Glomerular visceral epithelial cell (primary cell): ENCODE measurements at regions not wholly inside any gene's neighbourhood (a gene's known extent, or its start where the extent isn't known, plus 50 kb on each side); places are given as distances from the start of the nearest gene placed in this dataset.
A peak's percentile ranks its signal among the peaks of the same experiment; 100 is the strongest.
"Not testable (repeated sequence)": the region's sequence is repeated elsewhere in the genome, so short reads cannot be mapped to it uniquely, and the experiment has no call there.

Source experiments
- DNase-seq: peaks from one replicate; pipeline ENCODE4 v3.0.0-alpha.2; 2016; ENCODE audit errors: extremely low spot score

DNA sequence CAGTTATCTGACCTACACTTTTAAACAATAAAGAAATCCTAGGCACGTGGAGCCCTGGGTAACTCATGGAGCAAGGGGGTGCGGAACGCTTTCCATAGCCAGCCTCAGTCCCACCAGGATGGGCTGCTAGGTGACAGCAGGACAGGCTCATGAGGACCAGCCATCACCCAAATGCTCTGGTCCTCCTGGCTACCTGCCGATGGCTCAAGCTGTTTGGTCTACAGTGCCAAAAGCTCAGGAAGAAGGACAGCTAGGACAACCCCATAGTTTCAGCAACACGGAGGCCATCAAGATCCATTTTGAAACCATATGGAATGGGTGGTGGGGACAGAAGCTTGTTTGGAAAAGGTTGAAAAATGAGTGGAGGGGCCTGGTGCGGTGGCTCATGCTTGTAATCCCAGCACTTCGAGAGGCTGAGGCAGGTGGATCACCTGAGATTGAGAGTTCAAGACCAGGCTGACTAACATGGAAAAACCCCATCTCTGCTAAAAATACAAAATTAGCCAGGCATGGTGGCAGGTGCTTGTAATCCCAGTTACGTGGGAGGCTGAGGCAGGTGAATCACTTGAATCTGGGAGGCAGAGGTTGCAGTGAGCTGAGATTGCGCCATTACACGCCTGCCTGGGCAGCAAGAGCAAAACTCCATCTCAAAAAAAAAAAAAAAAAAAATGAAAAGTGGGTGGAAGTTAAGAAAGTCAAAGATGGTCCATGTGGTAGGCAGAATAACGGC, 93.7 kb upstream of the ALDH3B2 start:
- not testable (repeated sequence) for DNase-seq

DNA sequence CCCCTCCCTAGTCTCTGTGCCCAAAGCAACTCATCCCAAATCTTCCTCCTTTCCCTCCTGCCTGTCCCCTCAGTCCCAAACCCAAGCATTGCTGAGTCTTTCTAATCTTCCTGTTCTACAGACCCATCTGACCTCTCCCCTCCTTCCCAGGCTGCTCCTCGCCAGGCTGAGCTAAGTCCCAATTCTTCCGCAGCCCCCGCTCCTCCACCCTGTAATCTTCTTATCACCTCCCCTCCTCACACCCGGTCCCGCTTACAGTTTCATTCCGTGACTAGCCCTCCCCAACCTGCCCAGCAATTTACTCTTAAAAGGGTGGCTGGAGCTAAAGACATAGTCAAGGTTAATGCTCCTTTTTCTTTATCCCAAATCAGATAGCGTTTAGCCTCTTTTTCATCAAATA, 86.8 kb upstream of the ALDH3B2 start:
- DNase-seq, result not testable (repeated sequence)

- not testable (repeated sequence) for DNase-seq
Measured at GRCh38 chr11:67759321-67759720, 84.9 kb upstream of the ALDH3B2 start.

- not testable (repeated sequence) for DNase-seq
Measured at GRCh38 chr11:67758467-67758866, 84.0 kb upstream of the ALDH3B2 start.

DNA sequence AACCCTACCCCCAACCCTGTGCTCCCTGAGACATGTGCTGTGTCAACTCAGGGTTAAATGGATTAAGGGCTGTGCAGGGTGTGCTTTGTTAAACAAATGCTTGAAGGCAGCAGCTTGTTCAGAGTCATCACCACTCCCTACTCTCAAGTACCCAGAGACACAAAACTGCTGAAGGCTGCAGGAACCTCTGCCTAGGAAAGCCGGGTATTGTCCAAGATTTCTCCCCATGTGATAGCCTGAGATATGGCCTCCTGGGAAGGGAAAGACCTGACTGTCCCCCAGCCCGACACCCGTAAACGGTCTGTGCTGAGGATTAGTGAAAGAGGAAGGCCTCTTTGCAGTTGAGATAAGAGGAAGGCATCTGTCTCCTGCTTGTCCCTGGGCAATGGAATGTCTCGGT, 83.6 kb upstream of the ALDH3B2 start:
- not testable (repeated sequence) for DNase-seq

DNA sequence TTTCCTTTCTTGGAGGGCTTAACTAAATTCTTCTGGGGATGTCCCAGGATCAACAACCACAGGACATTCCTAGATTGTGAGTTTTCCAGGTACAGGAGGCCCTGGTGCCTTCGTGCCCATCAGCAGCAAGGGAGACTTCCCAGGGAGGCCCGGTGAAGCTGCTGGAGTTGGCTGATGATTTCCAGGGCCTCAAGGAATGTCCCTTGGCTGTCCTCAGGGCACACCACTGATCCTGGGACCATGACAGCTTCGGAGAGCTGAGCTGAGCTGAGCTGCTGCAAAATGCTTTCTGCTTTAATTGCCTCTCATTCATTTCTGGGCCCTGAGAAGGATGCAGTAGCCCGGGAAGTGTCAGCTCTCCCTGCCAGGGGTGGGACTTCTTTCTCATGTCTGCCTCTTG, 79.4 kb upstream of the ALDH3B2 start:
- DNase-seq, result not testable (repeated sequence)

DNA sequence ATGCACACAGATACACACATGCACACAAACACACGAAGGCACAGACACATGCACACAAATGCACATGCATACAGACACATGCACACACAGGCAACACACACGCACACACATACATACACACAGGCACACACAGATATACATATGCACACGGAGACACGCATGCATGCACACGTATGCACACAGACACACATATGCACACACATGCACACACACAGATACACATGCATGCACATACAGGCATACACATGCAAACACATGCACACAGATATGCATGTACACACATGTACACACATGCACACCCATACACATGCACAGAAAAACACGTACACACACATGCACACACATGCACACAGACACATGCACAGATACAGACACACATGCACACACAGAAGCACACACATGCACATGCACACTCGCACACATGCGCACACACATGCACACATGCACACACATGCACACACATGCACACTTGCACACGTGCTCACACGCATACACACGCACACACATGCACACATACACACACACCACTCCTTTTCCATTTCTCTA, 70.8 kb upstream of the ALDH3B2 start:
- DNase-seq, result no peak

DNA sequence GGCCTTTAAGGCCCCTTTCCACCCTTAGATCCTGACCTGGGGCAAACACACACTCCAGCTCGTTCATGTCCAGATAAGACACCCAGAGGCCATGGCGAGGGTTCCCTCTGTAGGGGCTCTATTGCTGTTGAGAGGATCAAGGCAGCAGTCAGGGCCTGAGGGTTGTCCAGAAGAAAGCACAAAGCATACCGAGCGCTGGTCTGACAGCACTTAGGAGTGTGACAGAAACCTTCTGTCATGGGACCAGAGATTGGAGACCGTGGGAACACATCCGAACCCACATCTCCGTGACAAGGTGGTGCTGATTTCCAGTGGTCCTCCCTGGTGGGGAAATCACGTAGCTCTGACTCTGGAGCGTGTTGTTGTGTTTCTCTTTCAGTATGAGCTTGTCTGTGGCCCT, 69.8 kb upstream of the ALDH3B2 start:
- DNase-seq, result not testable (repeated sequence)

- DNase-seq, result not testable (repeated sequence)
Measured at GRCh38 chr11:67738231-67738630, 63.8 kb upstream of the ALDH3B2 start.

DNA sequence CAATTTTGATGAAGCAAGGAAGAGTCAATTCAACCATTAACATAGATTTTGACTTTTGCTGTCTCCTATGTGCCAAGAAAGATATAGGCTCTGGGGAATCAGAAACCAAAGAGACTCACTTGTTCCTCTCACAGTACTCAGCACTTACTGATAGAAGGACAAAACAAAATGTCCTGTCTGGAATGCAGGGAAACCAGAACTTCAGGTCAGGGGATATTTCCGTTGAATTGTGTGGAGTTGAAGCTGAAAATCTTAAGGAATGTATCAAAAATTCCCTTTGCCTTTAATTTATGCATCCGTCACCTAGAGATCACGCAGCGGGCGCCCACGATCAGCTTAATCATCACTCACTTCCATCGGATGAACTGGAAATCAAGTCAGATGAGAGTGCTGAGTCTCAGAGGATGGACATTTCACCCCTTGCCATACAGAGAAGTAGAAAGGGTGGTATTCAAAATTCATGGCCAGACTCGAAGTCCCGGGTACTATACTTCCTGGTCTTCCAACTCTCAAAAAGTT, 63.2 kb upstream of the ALDH3B2 start:
- not testable (repeated sequence) for DNase-seq

- peak; percentile 2 for DNase-seq
Measured at GRCh38 chr11:67732045-67732787, 57.8 kb upstream of the ALDH3B2 start.

GRCh38 chr11:67731583-67731982, 57.2 kb upstream of the ALDH3B2 start:
- no peak for DNase-seq

GRCh38 chr11:67728163-67728571, 53.7 kb upstream of the ALDH3B2 start:
- not testable (repeated sequence) for DNase-seq

DNA sequence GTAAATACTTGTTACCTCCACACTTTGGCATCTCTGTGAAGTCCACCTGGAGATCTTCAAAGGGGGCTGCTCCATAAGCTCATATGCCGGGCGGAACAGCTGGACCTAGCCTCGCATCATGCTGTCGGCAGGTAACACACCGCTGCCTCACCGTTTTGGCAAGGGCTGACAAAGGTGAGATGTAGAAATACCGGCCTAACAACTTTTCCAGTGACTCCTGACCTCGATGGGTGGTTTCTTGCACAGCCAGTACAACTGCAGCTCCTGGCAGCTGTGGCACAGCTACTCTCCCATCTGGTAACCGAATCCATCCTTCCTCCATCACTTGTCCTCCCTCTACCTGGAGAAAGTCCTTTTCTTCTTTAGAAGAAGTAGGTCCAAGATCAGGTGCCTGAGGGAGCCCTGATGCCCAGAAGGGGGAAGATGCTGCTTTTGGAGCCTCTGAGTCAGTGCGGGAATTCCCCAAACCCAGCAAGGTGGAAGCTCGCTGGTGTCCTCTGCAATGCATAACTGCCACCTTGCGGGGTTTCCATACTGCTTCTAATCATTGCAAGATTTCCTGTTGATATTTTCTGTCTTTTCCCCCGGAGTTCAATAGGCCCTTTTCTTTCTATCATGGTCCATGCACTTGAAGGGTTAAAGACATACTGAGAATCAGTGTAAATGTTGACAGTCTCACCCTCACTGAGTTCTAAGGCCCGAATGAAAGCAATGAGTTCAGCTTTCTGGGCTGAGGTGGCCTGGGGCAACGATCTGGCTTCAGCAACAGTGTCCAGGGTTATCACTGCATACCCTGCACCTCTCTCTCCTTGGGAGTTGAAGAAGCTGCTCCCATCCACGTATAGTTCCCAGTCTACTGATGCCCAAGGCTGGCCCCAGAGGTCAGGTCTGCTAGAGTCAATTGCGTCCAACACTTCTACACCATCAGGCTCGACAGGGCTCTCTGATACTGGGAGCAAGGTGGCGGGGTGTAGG, 52.9 kb upstream of the ALDH3B2 start:
- not testable (repeated sequence) for DNase-seq
